GM12878 (cell line): ENCODE measurements at regions not wholly inside any gene's neighbourhood (a gene's known extent, or its start where the extent isn't known, plus 50 kb on each side); places are given as distances from the start of the nearest gene placed in this dataset.

Source experiments
- ATAC-seq: fragments of 200-7000 bp; cut with Tn5 transposase; 3 replicates; pipeline ENCODE4 v1.9.1; 2020; ENCODE audit warnings: mild to moderate bottlenecking, moderate library complexity
- BruUV-seq: library from RNA; stranded (reverse); fragments of 400-500 nt; replicated peaks from 2 replicates; lab custom pipeline; 2021; lab: Mats Ljungman, UMichigan
- CTCF ChIA-PET: fragments of 300-600 bp; sonication (Branson Sonifier 250); formaldehyde crosslinking; extraction: SDS; loops from one replicate; lab custom pipeline; 2021; ENCODE audit warnings: inconsistent platforms; lab: Yijun Ruan, JAX
- POLR2A ChIA-PET: fragments of 350-600 bp; formaldehyde crosslinking; extraction: SDS; loops from one replicate; lab custom pipeline; 2021; ENCODE audit warnings: inconsistent platforms; lab: Charles Lee
- RAD21 ChIA-PET: fragments of 300-600 bp; sonication (Branson Sonifier 250); formaldehyde crosslinking; loops from one replicate; lab custom pipeline; 2023; ENCODE audit warnings: antibody characterized with exemption; ENCODE audit not compliant: unreplicated experiment; lab: Charles Lee
- SMC1A ChIA-PET: fragments of 300-600 bp; sonication (Branson Sonifier 250); formaldehyde crosslinking; loops from one replicate; lab custom pipeline; 2023; ENCODE audit not compliant: unreplicated experiment, uncharacterized antibody; lab: Charles Lee
- DNase-seq: peaks from one replicate; pipeline ENCODE4 v3.0.0-alpha.2; 2011; ENCODE audit warnings: low read depth, low spot score
- FAIRE-seq: peaks from 3 replicates; lab custom pipeline; 2011; peaks lifted over from hg19 to GRCh38; lab: Jason Lieb, UNC
- H2AFZ ChIP-seq: 2 replicates; pipeline ENCODE4 v1.6.0; 2011; ENCODE audit warnings: low read depth, low read length, control low read depth; ENCODE audit not compliant: control insufficient read depth
- H3K27ac ChIP-seq: 2 replicates; pipeline ENCODE4 v1.5.1; 2011; ENCODE audit warnings: control low read depth; ENCODE audit not compliant: control insufficient read depth, insufficient read depth
- H3K27me3 ChIP-seq, 2 experiments: replicated peaks in 1 of 2; 2 replicates each; pipeline versions ENCODE4 v1.6.0 to v1.6.1; 2011; ENCODE audit warnings: low read length in 1 of 2; ENCODE audit not compliant: control insufficient read depth in 2 of 2, insufficient read depth in 2 of 2
- H3K36me3 ChIP-seq, 2 experiments: 2 replicates each; pipeline ENCODE4 v1.5.1; 2011; ENCODE audit warnings: low read length in 1 of 2; ENCODE audit not compliant: control insufficient read depth in 2 of 2, insufficient read depth in 2 of 2
- H3K4me1 ChIP-seq: 2 replicates; pipeline ENCODE4 v1.6.1; 2011; ENCODE audit warnings: mild to moderate bottlenecking, low read length, moderate library complexity, mixed read lengths; ENCODE audit not compliant: control insufficient read depth, insufficient read depth
- H3K4me2 ChIP-seq: 2 replicates; pipeline ENCODE4 v1.6.0; 2011; ENCODE audit warnings: control low read depth; ENCODE audit not compliant: control insufficient read depth, insufficient read depth
- H3K4me3 ChIP-seq: fragments of 200-600 bp; sonication (generic); 2 replicates; pipeline ENCODE4 v1.5.1; 2016
- H3K79me2 ChIP-seq: 2 replicates; pipeline ENCODE4 v1.6.0; 2011; ENCODE audit warnings: low read length; ENCODE audit not compliant: control insufficient read depth, insufficient read depth
- H3K9ac ChIP-seq: 2 replicates; pipeline ENCODE4 v1.8.0; 2011; ENCODE audit warnings: low read length, control low read depth, mixed read lengths; ENCODE audit not compliant: control insufficient read depth, insufficient read depth
- H3K9me3 ChIP-seq: replicated peaks from 3 replicates; pipeline ENCODE4 v1.5.1; 2011; ENCODE audit warnings: mild to moderate bottlenecking, low read length; ENCODE audit not compliant: control insufficient read depth, insufficient read depth
- H4K20me1 ChIP-seq: 2 replicates; pipeline ENCODE4 v1.6.0; 2011; ENCODE audit not compliant: control insufficient read depth, insufficient read depth
- BMI1 ChIP-seq: fragments of 450-650 bp; IDR thresholded peaks from 2 replicates; pipeline ENCODE4 v1.6.1; 2016; ENCODE audit warnings: mild to moderate bottlenecking, moderate library complexity, borderline replicate concordance
- CEBPB ChIP-seq, 2 experiments: fragments of 150-350 bp in 1 of 2; IDR thresholded peaks; 2 replicates each; pipeline ENCODE4 v1.6.1; 2012 to 2014; ENCODE audit warnings: low read depth in 2 of 2, low read length in 2 of 2, borderline replicate concordance in 1 of 2, inconsistent platforms in 1 of 2
- CHD4 ChIP-seq: fragments of 200-600 bp; sonication (generic); IDR thresholded peaks from 2 replicates; pipeline ENCODE4 v1.6.1; 2016; ENCODE audit warnings: mild to moderate bottlenecking
- EZH2 ChIP-seq: IDR thresholded peaks from 2 replicates; pipeline ENCODE4 v1.6.1; 2012; ENCODE audit warnings: low read depth, mild to moderate bottlenecking, control low read depth, inconsistent platforms, low read length, borderline replicate concordance; ENCODE audit not compliant: control insufficient read depth
- IKZF1 ChIP-seq: fragments of 450-650 bp; conservative IDR thresholded peaks from 2 replicates; pipeline ENCODE4 v1.6.1; 2017; ENCODE audit warnings: antibody characterized with exemption, mild to moderate bottlenecking
- IRF3 ChIP-seq: fragments of 450-650 bp; IDR thresholded peaks from 2 replicates; pipeline ENCODE4 v1.6.1; 2014; ENCODE audit warnings: mild to moderate bottlenecking
- JUND ChIP-seq: IDR thresholded peaks from 2 replicates; pipeline ENCODE4 v1.6.1; 2012; ENCODE audit warnings: low read depth, mild to moderate bottlenecking, low read length, improper control_type of control experiment, moderate library complexity
- KLF5 ChIP-seq: fragments of 450-650 bp; IDR thresholded peaks from 2 replicates; pipeline ENCODE4 v1.6.1; 2014; ENCODE audit warnings: mild to moderate bottlenecking; ENCODE audit not compliant: partially characterized antibody
- MAX ChIP-seq: IDR thresholded peaks from 2 replicates; pipeline ENCODE4 v1.6.1; 2012; ENCODE audit warnings: low read depth, low read length, improper control_type of control experiment
- NFXL1 ChIP-seq: fragments of 450-650 bp; IDR thresholded peaks from 2 replicates; pipeline ENCODE4 v1.6.1; 2017; ENCODE audit warnings: antibody characterized with exemption, mild to moderate bottlenecking, borderline replicate concordance
- NR2C1 ChIP-seq: fragments of 450-650 bp; IDR thresholded peaks from 2 replicates; pipeline ENCODE4 v1.6.1; 2017; ENCODE audit warnings: antibody characterized with exemption, mild to moderate bottlenecking, moderate library complexity
- PAX8 ChIP-seq: fragments of 450-650 bp; IDR thresholded peaks from 2 replicates; pipeline ENCODE4 v1.6.1; 2017; ENCODE audit warnings: mild to moderate bottlenecking, moderate library complexity
- SUPT20H ChIP-seq: IDR thresholded peaks from 2 replicates; pipeline ENCODE4 v1.6.1; 2011; ENCODE audit warnings: low read depth, mild to moderate bottlenecking, low read length, moderate library complexity, borderline replicate concordance; ENCODE audit not compliant: control insufficient read depth
- SUZ12 ChIP-seq: fragments of 200-600 bp; sonication (generic); IDR thresholded peaks from one replicate; pipeline ENCODE4 v1.6.1; 2018; ENCODE audit warnings: antibody characterized with exemption, mild to moderate bottlenecking; ENCODE audit not compliant: unreplicated experiment
- TCF3 ChIP-seq: IDR thresholded peaks from 2 replicates; pipeline ENCODE4 v1.6.1; 2012; ENCODE audit warnings: low read depth, mild to moderate bottlenecking, low read length, borderline replicate concordance; ENCODE audit not compliant: insufficient read depth
- USF2 ChIP-seq: IDR thresholded peaks from 2 replicates; pipeline ENCODE4 v1.6.1; 2011; ENCODE audit warnings: low read depth, low read length, improper control_type of control experiment, borderline replicate concordance
- ZNF622 ChIP-seq: fragments of 450-650 bp; IDR thresholded peaks from 2 replicates; pipeline ENCODE4 v1.6.1; 2017; ENCODE audit warnings: mild to moderate bottlenecking, inconsistent platforms
- WGBS: methylation state at CpG from one replicate; pipeline ENCODE4 v1.1.6; 2016; ENCODE audit warnings: low lambda C conversion rate; ENCODE audit not compliant: insufficient replicate concordance, insufficient coverage; ENCODE audit errors: missing lambda C conversion rate; 5-methylcytosine and 5-hydroxymethylcytosine counted together
- in situ Hi-C: fragments of 300-500 bp; cut with MboI; formaldehyde crosslinking; loops from 9 replicates; pipeline ENCODE4 v1.14.3; 2018; ENCODE audit warnings: mixed read lengths
- intact Hi-C: fragments of 100-400 bp; cut with micrococcal nuclease; formaldehyde crosslinking; loops from one replicate; pipeline ENCODE4 v1.14.2; 2022; ENCODE audit not compliant: unreplicated experiment
- TF ChIP-seq, protein P1 (sequence below): fragments of 450-650 bp; IDR thresholded peaks from 2 replicates; pipeline ENCODE4 v1.6.1; 2018; ENCODE audit warnings: mild to moderate bottlenecking, low read depth, moderate library complexity; ENCODE audit not compliant: partially characterized antibody
- TF ChIP-seq, protein P2 (sequence below): fragments of 450-650 bp; conservative IDR thresholded peaks from 2 replicates; pipeline ENCODE4 v1.6.1; 2017; ENCODE audit warnings: mild to moderate bottlenecking, moderate library complexity

GRCh38 chr2:47999512-47999911 lies 93.2 kb upstream of the FBXO11 start:
- BruUV-seq = no TSS peak
- 36% methylated on average over 1 of the region's 1 CpG for WGBS
- H3K36me3 ChIP-seq = no peaks in the 10 kb centered on the region
- POLR2A ChIA-PET = no interaction called here
- CTCF ChIA-PET = no interaction called here
- H3K9ac ChIP-seq = no peak overlapping the region
- intact Hi-C loops (no loop called here), in situ Hi-C loops (no loop called here)
- DNase-seq (no peak), FAIRE-seq (no peak), ATAC-seq (no peak)
- H3K27me3 ChIP-seq = no peaks in the 10 kb centered on the region
- H3K79me2 ChIP-seq = no peaks in the 10 kb centered on the region
- H3K9me3 ChIP-seq = no peaks in the 10 kb centered on the region
- H3K4me2 ChIP-seq = no peak overlapping the region
- SMC1A ChIA-PET = no interaction called here
- H3K27ac ChIP-seq = no peak overlapping the region
- H3K4me1 ChIP-seq = no peaks in the 10 kb centered on the region
- H2AFZ ChIP-seq = no peak overlapping the region
- RAD21 ChIA-PET = no interaction called here
- H4K20me1 ChIP-seq = no peaks in the 10 kb centered on the region
- no peak overlapping the region for H3K4me3 ChIP-seq
- no peak for TF ChIP-seq EZH2
- TF ChIP-seq CEBPB (IDR thresholded peaks at IDR 0.05; ENCODE audit: borderline replicate concordance in 1 of 2, low read depth in 2 of 2, low read length in 2 of 2) = no peak
- TF ChIP-seq NR2C1 = no peak
- TF ChIP-seq, protein P1, sequence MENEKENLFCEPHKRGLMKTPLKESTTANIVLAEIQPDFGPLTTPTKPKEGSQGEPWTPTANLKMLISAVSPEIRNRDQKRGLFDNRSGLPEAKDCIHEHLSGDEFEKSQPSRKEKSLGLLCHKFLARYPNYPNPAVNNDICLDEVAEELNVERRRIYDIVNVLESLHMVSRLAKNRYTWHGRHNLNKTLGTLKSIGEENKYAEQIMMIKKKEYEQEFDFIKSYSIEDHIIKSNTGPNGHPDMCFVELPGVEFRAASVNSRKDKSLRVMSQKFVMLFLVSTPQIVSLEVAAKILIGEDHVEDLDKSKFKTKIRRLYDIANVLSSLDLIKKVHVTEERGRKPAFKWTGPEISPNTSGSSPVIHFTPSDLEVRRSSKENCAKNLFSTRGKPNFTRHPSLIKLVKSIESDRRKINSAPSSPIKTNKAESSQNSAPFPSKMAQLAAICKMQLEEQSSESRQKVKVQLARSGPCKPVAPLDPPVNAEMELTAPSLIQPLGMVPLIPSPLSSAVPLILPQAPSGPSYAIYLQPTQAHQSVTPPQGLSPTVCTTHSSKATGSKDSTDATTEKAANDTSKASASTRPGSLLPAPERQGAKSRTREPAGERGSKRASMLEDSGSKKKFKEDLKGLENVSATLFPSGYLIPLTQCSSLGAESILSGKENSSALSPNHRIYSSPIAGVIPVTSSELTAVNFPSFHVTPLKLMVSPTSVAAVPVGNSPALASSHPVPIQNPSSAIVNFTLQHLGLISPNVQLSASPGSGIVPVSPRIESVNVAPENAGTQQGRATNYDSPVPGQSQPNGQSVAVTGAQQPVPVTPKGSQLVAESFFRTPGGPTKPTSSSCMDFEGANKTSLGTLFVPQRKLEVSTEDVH = no peak
- no peak for TF ChIP-seq USF2
- TF ChIP-seq IRF3 = no peak
- no peak for TF ChIP-seq BMI1
- no peak for TF ChIP-seq SUZ12
- no peak for TF ChIP-seq NFXL1
- TF ChIP-seq CHD4 = no peak
- no peak for TF ChIP-seq IKZF1
- no peak for TF ChIP-seq MAX
- TF ChIP-seq PAX8 = no peak
- no peak for TF ChIP-seq KLF5
- TF ChIP-seq JUND = no peak
- TF ChIP-seq, protein P2, sequence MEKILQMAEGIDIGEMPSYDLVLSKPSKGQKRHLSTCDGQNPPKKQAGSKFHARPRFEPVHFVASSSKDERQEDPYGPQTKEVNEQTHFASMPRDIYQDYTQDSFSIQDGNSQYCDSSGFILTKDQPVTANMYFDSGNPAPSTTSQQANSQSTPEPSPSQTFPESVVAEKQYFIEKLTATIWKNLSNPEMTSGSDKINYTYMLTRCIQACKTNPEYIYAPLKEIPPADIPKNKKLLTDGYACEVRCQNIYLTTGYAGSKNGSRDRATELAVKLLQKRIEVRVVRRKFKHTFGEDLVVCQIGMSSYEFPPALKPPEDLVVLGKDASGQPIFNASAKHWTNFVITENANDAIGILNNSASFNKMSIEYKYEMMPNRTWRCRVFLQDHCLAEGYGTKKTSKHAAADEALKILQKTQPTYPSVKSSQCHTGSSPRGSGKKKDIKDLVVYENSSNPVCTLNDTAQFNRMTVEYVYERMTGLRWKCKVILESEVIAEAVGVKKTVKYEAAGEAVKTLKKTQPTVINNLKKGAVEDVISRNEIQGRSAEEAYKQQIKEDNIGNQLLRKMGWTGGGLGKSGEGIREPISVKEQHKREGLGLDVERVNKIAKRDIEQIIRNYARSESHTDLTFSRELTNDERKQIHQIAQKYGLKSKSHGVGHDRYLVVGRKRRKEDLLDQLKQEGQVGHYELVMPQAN = no peak
- TF ChIP-seq TCF3 = no peak
- TF ChIP-seq ZNF622 = no peak
- TF ChIP-seq SUPT20H = no peak
